Spleen (tissue), 11 donors: ENCODE measurements at regions not wholly inside any gene's neighbourhood (a gene's known extent, or its start where the extent isn't known, plus 50 kb on each side); places are given as distances from the start of the nearest gene placed in this dataset.
"Not testable (repeated sequence)": the region's sequence is repeated elsewhere in the genome, so short reads cannot be mapped to it uniquely, and the experiment has no call there.

Experiments
- DNase-seq: peaks from one replicate; pipeline ENCODE4 v3.0.0-alpha.2; 2020
- H3K27ac ChIP-seq, 8 donors: fragments of 200-600 bp; sonication (generic) in 7 of 8; 1 replicate in 4 of 8; 2 replicates in 4 of 8; pipeline versions ENCODE4 v1.5.0 to v1.8.0; 2016 to 2021; ENCODE audit warnings: inconsistent platforms in 4 of 8, mild to moderate bottlenecking in 4 of 8, moderate library complexity in 1 of 8
- H3K27me3 ChIP-seq, 7 donors: fragments of 200-600 bp; sonication (generic) in 6 of 7; replicated peaks in 1 of 7; 1 replicate in 4 of 7; 2 replicates in 3 of 7; pipeline versions ENCODE4 v1.5.0 to v1.8.0; 2016 to 2021; ENCODE audit warnings: inconsistent platforms in 3 of 7, mild to moderate bottlenecking in 1 of 7
- H3K36me3 ChIP-seq, 6 donors: fragments of 200-600 bp; sonication (generic) in 5 of 6; 1 replicate in 4 of 6; 2 replicates in 2 of 6; pipeline versions ENCODE4 v1.5.0 to v1.8.0; 2016 to 2021; ENCODE audit warnings: inconsistent platforms in 2 of 6
- H3K4me1 ChIP-seq, 6 donors: fragments of 200-600 bp; sonication (generic) in 5 of 6; 1 replicate in 3 of 6; 2 replicates in 3 of 6; pipeline versions ENCODE4 v1.5.0 to v1.8.0; 2016 to 2021; ENCODE audit warnings: inconsistent platforms in 3 of 6
- H3K4me3 ChIP-seq, 8 donors: fragments of 200-600 bp; sonication (generic) in 7 of 8; 1 replicate in 4 of 8; 2 replicates in 4 of 8; pipeline versions ENCODE4 v1.5.0 to v1.8.0; 2016 to 2021; ENCODE audit warnings: inconsistent platforms in 4 of 8, mild to moderate bottlenecking in 4 of 8, moderate library complexity in 2 of 8
- H3K9me3 ChIP-seq, 8 donors: fragments of 200-600 bp; sonication (generic) in 7 of 8; 1 replicate in 4 of 8; 2 replicates in 4 of 8; pipeline versions ENCODE4 v1.5.0 to v1.8.0; 2016 to 2021; ENCODE audit warnings: inconsistent platforms in 4 of 8
- POLR2A ChIP-seq, 3 donors: fragments of 450-650 bp; IDR thresholded peaks; one replicate each; pipeline ENCODE4 v1.5.1; 2017; ENCODE audit warnings: antibody characterized with exemption in 3 of 3, mild to moderate bottlenecking in 1 of 3
- POLR2AphosphoS5 ChIP-seq, 3 donors: sonication (generic); formaldehyde crosslinking; IDR thresholded peaks; one replicate each; pipeline ENCODE4 v1.5.1; 2017; ENCODE audit warnings: antibody characterized with exemption in 3 of 3
- WGBS, 5 donors: extraction: QIAGEN DNeasy Blood & Tissue Kit in 3 of 5; methylation state at CpG; one replicate each; pipeline versions ENCODE4 v1.1.5 to v1.1.7; 2013 to 2018; 5-methylcytosine and 5-hydroxymethylcytosine counted together
- intact Hi-C: fragments of 100-400 bp; cut with DNase I; formaldehyde crosslinking; loops from one replicate; pipeline ENCODE4 v1.15.0; 2023; ENCODE audit warnings: low total_unique reads
- TF ChIP-seq, protein P1 (sequence below), 11 experiments: fragments of 200-600 bp in 7 of 11; fragments of 450-650 bp in 4 of 11; sonication (generic) in 4 of 11; IDR thresholded peaks in 8 of 11; conservative IDR thresholded peaks in 3 of 11; 1 replicate in 7 of 11; 2 replicates in 4 of 11; pipeline versions ENCODE4 v1.4.0 to v1.8.0; 2016 to 2021; ENCODE audit warnings: antibody characterized with exemption in 11 of 11, inconsistent platforms in 4 of 11, mild to moderate bottlenecking in 1 of 11
- donor health status: healthy with polysubstance abuse.
- donor health status: DM: no; HTN: no; CAD: no; lungs with moderate emphysema.
- donor health status: DM: no; HTN: no; CAD: no.
- donor health status: Bipolar disorder and iron deficiency.
- donor health status: healthy.
- donor health status: DM: no; HTN: no; CAD: no.
- donor health status: DM: yes; HTN: yes; CAD: no.

DNA sequence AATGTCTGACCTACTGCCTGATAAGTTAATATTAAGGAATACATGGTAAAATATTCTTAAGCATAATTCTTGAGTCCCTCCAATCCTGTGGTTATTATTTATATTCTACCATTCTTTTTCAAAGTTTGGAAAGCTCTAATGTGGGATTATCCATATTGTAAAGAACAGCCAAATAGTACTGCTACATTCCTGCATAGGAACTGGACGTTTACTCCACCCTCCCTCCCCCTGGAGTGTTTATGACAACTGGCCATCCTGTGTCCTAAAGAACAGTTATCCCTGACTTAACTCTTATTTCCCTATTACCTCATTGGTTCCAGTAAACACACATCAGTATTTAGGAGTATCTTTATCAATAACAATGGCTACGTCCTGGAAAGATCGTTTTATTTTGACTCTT is 308.7 kb upstream of the TFAP2D start:
- WGBS, 5 donors: 58 to 70% (median 63%) methylated on average over 3 of the region's 3 CpGs

DNA sequence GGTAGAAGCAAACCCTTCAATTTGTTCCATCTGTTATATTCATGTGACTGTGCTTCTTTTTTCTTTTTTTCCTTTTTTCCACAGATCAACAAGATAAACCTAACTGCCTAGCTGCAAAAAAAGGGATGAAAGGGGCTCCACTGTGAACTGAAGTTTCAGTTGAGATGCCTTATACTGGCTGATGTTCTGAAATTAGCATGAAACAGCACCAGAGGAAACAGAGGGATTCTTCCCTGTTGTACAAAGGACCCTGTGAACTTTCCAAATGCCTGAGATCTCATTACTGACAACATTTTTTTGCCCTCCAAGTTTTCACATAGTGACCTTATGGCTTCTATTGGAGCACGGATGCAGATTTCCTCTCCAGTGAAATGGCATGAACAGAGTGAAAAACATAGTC is 302.7 kb upstream of the TFAP2D start:
- no peaks in the 10 kb centered on the region for H3K4me1 ChIP-seq
- H3K4me3 ChIP-seq: no peak overlapping the region
- intact Hi-C loops: no loop called here
- no peaks in the 10 kb centered on the region for H3K27me3 ChIP-seq
- H3K27ac ChIP-seq: no peak overlapping the region
- WGBS, 5 donors: 33 to 51% (median 40%) methylated on average over 1 of the region's 1 CpG
- H3K36me3 ChIP-seq: no peaks in the 10 kb centered on the region
- TF ChIP-seq POLR2AphosphoS5 (IDR thresholded peaks at IDR 0.05) (no peak), POLR2A (IDR thresholded peaks at IDR 0.05) (no peak)
- TF ChIP-seq, protein P1, sequence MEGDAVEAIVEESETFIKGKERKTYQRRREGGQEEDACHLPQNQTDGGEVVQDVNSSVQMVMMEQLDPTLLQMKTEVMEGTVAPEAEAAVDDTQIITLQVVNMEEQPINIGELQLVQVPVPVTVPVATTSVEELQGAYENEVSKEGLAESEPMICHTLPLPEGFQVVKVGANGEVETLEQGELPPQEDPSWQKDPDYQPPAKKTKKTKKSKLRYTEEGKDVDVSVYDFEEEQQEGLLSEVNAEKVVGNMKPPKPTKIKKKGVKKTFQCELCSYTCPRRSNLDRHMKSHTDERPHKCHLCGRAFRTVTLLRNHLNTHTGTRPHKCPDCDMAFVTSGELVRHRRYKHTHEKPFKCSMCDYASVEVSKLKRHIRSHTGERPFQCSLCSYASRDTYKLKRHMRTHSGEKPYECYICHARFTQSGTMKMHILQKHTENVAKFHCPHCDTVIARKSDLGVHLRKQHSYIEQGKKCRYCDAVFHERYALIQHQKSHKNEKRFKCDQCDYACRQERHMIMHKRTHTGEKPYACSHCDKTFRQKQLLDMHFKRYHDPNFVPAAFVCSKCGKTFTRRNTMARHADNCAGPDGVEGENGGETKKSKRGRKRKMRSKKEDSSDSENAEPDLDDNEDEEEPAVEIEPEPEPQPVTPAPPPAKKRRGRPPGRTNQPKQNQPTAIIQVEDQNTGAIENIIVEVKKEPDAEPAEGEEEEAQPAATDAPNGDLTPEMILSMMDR (IDR thresholded peaks at IDR 0.05 in 8 of 11, conservative IDR thresholded peaks at IDR 0.05 in 3 of 11): no peak
- no peaks in the 10 kb centered on the region for H3K9me3 ChIP-seq
- no peak for DNase-seq

More for the DNA sequence above, 308.7 kb upstream of the TFAP2D start:
- Histone ChIP-seq H3K27ac (no peak overlapping the region), H3K36me3 (no peaks in the 10 kb centered on the region), H3K4me3 (no peak overlapping the region), H3K9me3 (peaks cover 0 to 3% (median 0%) of the 10 kb centered on the region in 8 donors), H3K27me3 (no peaks in the 10 kb centered on the region), H3K4me1 (no peaks in the 10 kb centered on the region)
- no peak for DNase-seq
- no peak for TF ChIP-seq POLR2A (IDR thresholded peaks at IDR 0.05)
- TF ChIP-seq, protein P1 (IDR thresholded peaks at IDR 0.05 in 8 of 11, conservative IDR thresholded peaks at IDR 0.05 in 3 of 11): no peak
- no peak for TF ChIP-seq POLR2AphosphoS5 (IDR thresholded peaks at IDR 0.05)
- intact Hi-C loops: no loop called here

DNA sequence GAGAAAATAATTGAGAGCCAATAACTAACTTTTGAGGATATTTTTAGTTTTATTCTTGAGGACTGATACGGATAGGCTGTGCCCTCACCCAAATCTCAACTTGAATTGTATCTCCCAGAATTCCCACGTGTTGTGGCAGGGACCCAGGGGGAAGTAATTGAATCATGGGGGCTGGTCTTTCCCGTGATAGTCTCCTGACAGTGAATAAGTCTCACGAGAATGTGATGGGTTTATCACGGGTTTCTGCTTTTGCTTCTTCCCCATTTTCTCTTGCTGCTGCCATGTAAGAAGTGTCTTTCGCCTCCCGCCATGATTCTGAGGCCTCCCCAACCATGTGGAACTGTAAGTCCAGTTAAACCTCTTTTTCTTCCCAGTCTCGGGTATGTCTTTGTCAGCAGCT is 292.3 kb upstream of the TFAP2D start:
- 76 to 90% (median 81%) methylated on average over 8 of the region's 8 CpGs for WGBS, 5 donors
- H3K27ac ChIP-seq, intact Hi-C loops, H3K27me3 ChIP-seq, H3K36me3 ChIP-seq, H3K4me1 ChIP-seq, DNase-seq, H3K4me3 ChIP-seq: not testable (repeated sequence)
- H3K9me3 ChIP-seq: peaks cover 0 to 37% (median 9%) of the 10 kb centered on the region in 8 donors

DNA sequence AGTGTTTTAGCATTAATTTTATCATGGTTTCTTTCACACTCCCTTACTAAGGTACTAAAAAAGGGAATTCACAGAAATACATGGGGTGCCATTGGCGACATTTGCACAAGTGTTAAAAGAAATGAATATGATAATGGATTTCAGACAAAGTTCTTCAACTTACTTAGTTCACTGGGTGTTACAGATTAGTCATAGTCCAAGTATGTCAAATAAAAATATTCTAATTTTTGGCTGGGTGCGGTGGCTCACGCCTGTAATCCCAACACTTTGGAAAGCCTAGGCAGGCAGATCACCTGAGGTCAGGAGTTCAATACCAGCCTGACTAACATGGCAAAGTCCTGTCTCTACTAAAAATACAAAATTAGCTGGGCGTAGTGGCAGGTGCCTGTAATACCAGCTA is 286.1 kb upstream of the TFAP2D start:
- WGBS, 5 donors: 85 to 91% (median 88%) methylated on average over 4 of the region's 4 CpGs
- TF ChIP-seq POLR2AphosphoS5 (IDR thresholded peaks at IDR 0.05) (no peak), POLR2A (IDR thresholded peaks at IDR 0.05) (no peak)
- TF ChIP-seq, protein P1 (IDR thresholded peaks at IDR 0.05 in 8 of 11, conservative IDR thresholded peaks at IDR 0.05 in 3 of 11): no peak
- Histone ChIP-seq H3K4me3 (no peak overlapping the region), H3K4me1 (no peaks in the 10 kb centered on the region), H3K9me3 (peaks cover 0 to 22% (median 6%) of the 10 kb centered on the region in 8 donors), H3K36me3 (no peaks in the 10 kb centered on the region), H3K27ac (no peak overlapping the region), H3K27me3 (no peaks in the 10 kb centered on the region)
- intact Hi-C loops: no loop called here
- no peak for DNase-seq

DNA sequence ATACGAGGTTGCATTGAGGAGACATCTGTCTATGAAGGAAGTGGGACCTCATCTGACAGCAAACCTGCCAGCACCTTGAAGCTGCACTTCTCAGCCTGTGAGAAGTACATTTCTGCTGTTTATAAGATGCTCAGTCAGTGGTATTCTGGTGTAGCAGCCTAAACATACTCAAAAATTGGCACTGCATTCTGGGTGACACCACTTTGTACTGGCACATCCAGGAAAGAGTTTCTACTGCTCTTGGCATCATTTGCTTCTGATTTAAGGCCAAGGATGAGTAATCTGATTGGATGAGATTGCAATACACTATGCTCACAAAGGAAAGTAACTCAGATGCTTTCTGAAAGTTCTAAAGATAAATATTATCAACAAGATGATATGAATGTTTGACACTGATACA is 275.4 kb upstream of the TFAP2D start:
- no peaks in the 10 kb centered on the region for H3K4me1 ChIP-seq
- 56 to 72% (median 65%) methylated on average over 1 of the region's 1 CpG for WGBS, 5 donors
- H3K36me3 ChIP-seq: no peaks in the 10 kb centered on the region
- DNase-seq: no peak
- H3K27me3 ChIP-seq: no peaks in the 10 kb centered on the region
- no peak overlapping the region for H3K27ac ChIP-seq
- peaks cover 0 to 10% (median 1%) of the 10 kb centered on the region in 8 donors for H3K9me3 ChIP-seq
- intact Hi-C loops: no loop called here
- TF ChIP-seq POLR2AphosphoS5 (IDR thresholded peaks at IDR 0.05): no peak
- H3K4me3 ChIP-seq: no peak overlapping the region
